ENCODE measurements at regions not wholly inside any gene's neighbourhood (a gene's known extent, or its start where the extent isn't known, plus 50 kb on each side); places are given as distances from the start of the nearest gene placed in this dataset.

DNA sequence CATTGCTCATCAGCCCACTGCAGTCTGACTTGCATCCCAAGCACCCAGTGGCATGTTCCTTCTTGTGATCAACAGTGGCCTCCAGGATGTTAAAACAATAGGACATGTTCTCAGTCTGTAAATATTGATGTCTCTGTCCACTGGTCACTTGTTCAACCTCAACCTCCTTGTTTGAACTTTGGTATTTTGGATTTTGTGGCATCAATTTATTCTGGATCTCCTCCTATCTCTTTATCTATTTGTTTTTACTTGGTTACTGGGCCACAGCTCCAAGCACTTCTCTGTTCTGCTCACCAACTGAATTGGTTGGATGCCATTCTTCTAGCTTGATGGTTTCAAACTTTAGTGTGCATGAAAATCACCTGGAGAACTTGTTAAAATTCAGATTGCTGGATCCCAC is 1414.8 kb upstream of the CELF4 start:
- DNase-seq (ENCODE audit: low read depth in 2 of 2), result no peak
- TF ChIP-seq, protein P1, sequence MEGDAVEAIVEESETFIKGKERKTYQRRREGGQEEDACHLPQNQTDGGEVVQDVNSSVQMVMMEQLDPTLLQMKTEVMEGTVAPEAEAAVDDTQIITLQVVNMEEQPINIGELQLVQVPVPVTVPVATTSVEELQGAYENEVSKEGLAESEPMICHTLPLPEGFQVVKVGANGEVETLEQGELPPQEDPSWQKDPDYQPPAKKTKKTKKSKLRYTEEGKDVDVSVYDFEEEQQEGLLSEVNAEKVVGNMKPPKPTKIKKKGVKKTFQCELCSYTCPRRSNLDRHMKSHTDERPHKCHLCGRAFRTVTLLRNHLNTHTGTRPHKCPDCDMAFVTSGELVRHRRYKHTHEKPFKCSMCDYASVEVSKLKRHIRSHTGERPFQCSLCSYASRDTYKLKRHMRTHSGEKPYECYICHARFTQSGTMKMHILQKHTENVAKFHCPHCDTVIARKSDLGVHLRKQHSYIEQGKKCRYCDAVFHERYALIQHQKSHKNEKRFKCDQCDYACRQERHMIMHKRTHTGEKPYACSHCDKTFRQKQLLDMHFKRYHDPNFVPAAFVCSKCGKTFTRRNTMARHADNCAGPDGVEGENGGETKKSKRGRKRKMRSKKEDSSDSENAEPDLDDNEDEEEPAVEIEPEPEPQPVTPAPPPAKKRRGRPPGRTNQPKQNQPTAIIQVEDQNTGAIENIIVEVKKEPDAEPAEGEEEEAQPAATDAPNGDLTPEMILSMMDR (IDR thresholded peaks at IDR 0.05; ENCODE audit: low read depth, low read length), result no peak
- no peak overlapping the region for H3K4me3 ChIP-seq (replicated peaks in 1 of 2; ENCODE audit: low read depth in 2 of 2, low read length in 2 of 2)

GRCh38 chr18:38972571-38972970 is 1407.0 kb upstream of the CELF4 start:
- DNase-seq (ENCODE audit: low read depth in 2 of 2), result no peak
- TF ChIP-seq, protein P1 (IDR thresholded peaks at IDR 0.05; ENCODE audit: low read depth, low read length), result no peak
- H3K4me3 ChIP-seq (replicated peaks in 1 of 2; ENCODE audit: low read depth in 2 of 2, low read length in 2 of 2), result no peak overlapping the region

- DNase-seq (ENCODE audit: low read depth in 2 of 2), result no peak
- TF ChIP-seq, protein P1 (IDR thresholded peaks at IDR 0.05; ENCODE audit: low read depth, low read length), result no peak
- no peak overlapping the region for H3K4me3 ChIP-seq (replicated peaks in 1 of 2; ENCODE audit: low read depth in 2 of 2, low read length in 2 of 2)
Observed at GRCh38 chr18:38971881-38972280, 1406.3 kb upstream of the CELF4 start.

DNA sequence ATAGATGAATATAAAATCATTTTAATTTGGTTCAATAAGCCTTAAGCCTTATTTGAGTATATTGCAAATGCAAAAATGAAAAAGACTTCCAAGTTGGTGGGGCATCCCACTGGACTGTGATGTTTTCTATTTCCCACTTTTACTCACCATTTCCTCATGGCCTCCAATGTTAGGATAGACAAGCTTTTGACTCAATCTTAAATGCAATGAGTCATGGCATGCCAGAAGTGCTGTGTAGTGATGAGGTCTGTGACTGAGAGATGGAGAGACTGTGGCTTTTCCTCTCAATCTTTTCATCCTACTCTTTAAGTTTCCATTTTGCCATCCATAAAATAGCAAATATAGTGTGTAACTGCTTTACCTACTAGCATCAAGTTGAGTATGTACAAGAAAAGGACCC is 1401.2 kb upstream of the CELF4 start:
- no peak overlapping the region for H3K4me3 ChIP-seq (replicated peaks in 1 of 2; ENCODE audit: low read depth in 2 of 2, low read length in 2 of 2)
- DNase-seq (ENCODE audit: low read depth in 2 of 2), result no peak
- TF ChIP-seq, protein P1 (IDR thresholded peaks at IDR 0.05; ENCODE audit: low read depth, low read length), result no peak

DNA sequence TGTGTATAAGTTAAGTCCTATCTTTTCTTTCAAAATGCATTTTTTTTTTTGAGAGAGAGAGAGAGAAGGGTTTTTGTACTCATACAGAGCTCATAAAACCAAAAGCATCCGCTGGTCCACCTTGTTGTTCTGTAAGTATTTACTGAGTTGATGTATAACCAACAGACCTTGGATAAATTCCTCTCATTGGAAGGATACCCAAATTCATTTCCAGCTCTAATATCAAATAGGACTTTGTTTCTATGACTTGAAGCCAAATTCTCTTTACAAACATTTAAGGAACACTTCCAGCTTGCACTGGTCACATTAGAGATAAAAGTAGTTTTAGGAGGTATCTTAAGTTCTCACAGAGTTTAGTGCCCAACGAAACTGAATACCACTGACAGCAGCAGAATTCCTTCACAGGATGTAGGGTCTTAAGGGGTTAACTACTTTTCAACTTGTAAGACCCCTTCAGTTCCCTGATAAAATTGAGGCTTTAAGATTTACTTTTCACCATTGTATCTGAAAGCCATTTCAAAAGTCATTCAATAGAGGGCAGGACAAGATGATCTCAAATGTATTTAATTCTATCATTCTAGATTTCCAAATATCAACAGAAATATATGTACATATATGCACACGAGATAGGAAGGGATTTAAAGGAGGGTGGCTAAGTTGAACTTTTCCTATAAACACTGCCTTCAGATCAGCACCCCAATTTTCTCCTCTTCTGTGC is 1398.5 kb upstream of the CELF4 start:
- DNase-seq (ENCODE audit: low read depth in 2 of 2), result no peak
- H3K4me3 ChIP-seq (replicated peaks in 1 of 2; ENCODE audit: low read depth in 2 of 2, low read length in 2 of 2), result no peak overlapping the region
- TF ChIP-seq, protein P1 (IDR thresholded peaks at IDR 0.05; ENCODE audit: low read depth, low read length), result no peak

DNA sequence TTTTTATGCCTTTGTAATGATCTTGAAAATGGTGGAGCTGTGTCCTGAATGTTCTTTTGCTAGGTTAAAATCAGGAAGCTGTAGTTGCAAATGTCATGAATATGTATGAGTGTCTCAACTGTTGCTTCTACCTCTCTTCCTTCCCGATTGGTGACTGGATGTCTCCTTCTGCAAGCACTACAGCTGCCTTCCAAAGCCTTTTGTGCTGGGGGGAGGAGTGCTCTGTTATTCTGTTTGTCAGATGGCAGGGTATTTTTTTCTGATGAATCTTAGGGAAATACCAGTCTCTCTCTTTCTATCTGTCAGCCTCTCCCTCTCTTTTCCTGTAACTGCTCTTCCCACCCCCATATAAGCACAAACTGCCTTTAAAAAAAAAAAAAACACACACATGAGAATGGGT is 1396.3 kb upstream of the CELF4 start:
- TF ChIP-seq, protein P1 (IDR thresholded peaks at IDR 0.05; ENCODE audit: low read depth, low read length), result no peak
- no peak overlapping the region for H3K4me3 ChIP-seq (replicated peaks in 1 of 2; ENCODE audit: low read depth in 2 of 2, low read length in 2 of 2)
- DNase-seq (ENCODE audit: low read depth in 2 of 2), result no peak

GRCh38 chr18:38957736-38958135 is 1392.1 kb upstream of the CELF4 start:
- H3K4me3 ChIP-seq (replicated peaks in 1 of 2; ENCODE audit: low read depth in 2 of 2, low read length in 2 of 2), result no peak overlapping the region
- no peak for DNase-seq (ENCODE audit: low read depth in 2 of 2)
- TF ChIP-seq, protein P1 (IDR thresholded peaks at IDR 0.05; ENCODE audit: low read depth, low read length), result no peak
